K562 (cell line): ENCODE measurements at regions not wholly inside any gene's neighbourhood (a gene's known extent, or its start where the extent isn't known, plus 50 kb on each side); places are given as distances from the start of the nearest gene placed in this dataset.

Experiments
- ATAC-seq: fragments of 200-7000 bp; cut with Tn5 transposase; 3 replicates; pipeline ENCODE4 v1.9.1; 2020; ENCODE audit warnings: moderate library complexity
- BruUV-seq: library from RNA; stranded (reverse); fragments of 400-500 nt; replicated peaks from 2 replicates; lab custom pipeline; 2021; lab: Mats Ljungman, UMichigan
- CTCF ChIA-PET: fragments of 300-600 bp; formaldehyde crosslinking; extraction: SDS; loops from one replicate; lab custom pipeline; 2021; ENCODE audit warnings: low intra/inter-chr PET ratio; lab: Yijun Ruan, JAX
- POLR2A ChIA-PET: fragments of 300-600, 350-650 bp; sonication (Branson Sonifier 250); formaldehyde crosslinking; extraction: SDS; loops from one replicate; lab custom pipeline; 2021; ENCODE audit warnings: antibody characterized with exemption, inconsistent platforms; lab: Yijun Ruan, JAX
- DNase-seq, 4 experiments: peaks; one replicate each; pipeline versions ENCODE4 v3.0.0 to v3.0.0-alpha.2; 2011 to 2018; ENCODE audit warnings: low spot score in 3 of 4, mixed read lengths in 3 of 4; ENCODE audit errors: extremely low read depth in 1 of 4
- FAIRE-seq: peaks from 2 replicates; lab custom pipeline; 2011; peaks lifted over from hg19 to GRCh38; lab: Jason Lieb, UNC
- H2AFZ ChIP-seq: 2 replicates; pipeline ENCODE4 v1.6.0; 2011; ENCODE audit warnings: low read depth, low read length, control low read depth, inconsistent platforms
- H3K27ac ChIP-seq: fragments of 200-600 bp; 3 replicates; pipeline ENCODE4 v1.8.0; 2011; ENCODE audit warnings: low read depth, mild to moderate bottlenecking, control low read depth, inconsistent platforms, low read length, moderate library complexity, mixed read lengths; ENCODE audit errors: extremely low read depth
- H3K27me3 ChIP-seq, 2 experiments: fragments of 300-600 bp in 1 of 2; 2 replicates in 1 of 2; 3 replicates in 1 of 2; pipeline versions ENCODE4 v1.6.0 to v1.8.0; 2011; ENCODE audit warnings: inconsistent platforms in 2 of 2, low read length in 2 of 2, mild to moderate bottlenecking in 1 of 2, mixed read lengths in 1 of 2, moderate library complexity in 1 of 2; ENCODE audit not compliant: control insufficient read depth in 2 of 2, insufficient read depth in 2 of 2
- H3K36me3 ChIP-seq: fragments of 300-600 bp; 3 replicates; pipeline ENCODE4 v1.8.0; 2011; ENCODE audit warnings: mild to moderate bottlenecking, low read length, inconsistent platforms; ENCODE audit not compliant: control insufficient read depth, insufficient read depth
- H3K4me1 ChIP-seq, 2 experiments: fragments of 200-600 bp in 1 of 2; replicated peaks in 1 of 2; 2 replicates in 1 of 2; 3 replicates in 1 of 2; pipeline versions ENCODE4 v1.5.1 to v1.8.0; 2011; ENCODE audit warnings: inconsistent platforms in 2 of 2, low read length in 2 of 2, mild to moderate bottlenecking in 1 of 2, mixed read lengths in 1 of 2, moderate library complexity in 1 of 2; ENCODE audit not compliant: control insufficient read depth in 2 of 2, insufficient read depth in 2 of 2
- H3K4me2 ChIP-seq: 2 replicates; pipeline ENCODE4 v1.6.1; 2011; ENCODE audit warnings: low read length, control low read depth, inconsistent platforms, mixed read lengths; ENCODE audit not compliant: insufficient read depth
- H3K4me3 ChIP-seq: fragments of 200-600 bp; sonication (generic), shearing (Covaris generic); 2 replicates; pipeline ENCODE4 v1.5.1; 2016; ENCODE audit warnings: control low read depth, inconsistent platforms
- H3K79me2 ChIP-seq: fragments of 200-600 bp; 3 replicates; pipeline ENCODE4 v1.8.0; 2011; ENCODE audit warnings: low read length, inconsistent platforms; ENCODE audit not compliant: control insufficient read depth, insufficient read depth
- H3K9ac ChIP-seq, 2 experiments: 2 replicates each; pipeline versions ENCODE4 v1.6.0 to v1.6.1; 2011; ENCODE audit warnings: low read depth in 2 of 2, low read length in 2 of 2, control low read depth in 1 of 2, inconsistent platforms in 1 of 2, mild to moderate bottlenecking in 1 of 2, mixed read lengths in 1 of 2; ENCODE audit not compliant: insufficient read depth in 1 of 2
- H3K9me1 ChIP-seq: one replicate; pipeline ENCODE4 v1.6.0; 2011; ENCODE audit warnings: inconsistent platforms, mild to moderate bottlenecking, low read length, moderate library complexity; ENCODE audit not compliant: control insufficient read depth, insufficient read depth
- H3K9me3 ChIP-seq: replicated peaks from 2 replicates; pipeline ENCODE4 v1.5.1; 2011; ENCODE audit warnings: low read depth, low read length, inconsistent platforms; ENCODE audit not compliant: control insufficient read depth, insufficient read depth
- H4K20me1 ChIP-seq: replicated peaks from 2 replicates; pipeline ENCODE4 v1.6.1; 2011; ENCODE audit warnings: low read length, inconsistent platforms, mixed read lengths; ENCODE audit not compliant: control insufficient read depth, insufficient read depth
- GABPB2 ChIP-seq: fragments of 250-450 bp; sonication (Bioruptor Pico); conservative IDR thresholded peaks from 2 replicates; pipeline ENCODE4 v1.5.1; 2021; ENCODE audit warnings: mild to moderate bottlenecking
- GATAD2A ChIP-seq: fragments of 450-650 bp; IDR thresholded peaks from 2 replicates; pipeline ENCODE4 v1.6.1; 2017
- OTX1 ChIP-seq: fragments of 450-650 bp; formaldehyde crosslinking; IDR thresholded peaks from 2 replicates; pipeline ENCODE4 v1.4.0; 2022; ENCODE audit warnings: mild to moderate bottlenecking
- RBM15 ChIP-seq: fragments of 200-400 bp; formaldehyde crosslinking; IDR thresholded peaks from 2 replicates; pipeline ENCODE4 v1.6.1; 2018; ENCODE audit warnings: mild to moderate bottlenecking, low read length, moderate library complexity; ENCODE audit not compliant: insufficient read depth
- SMC3 ChIP-seq: conservative IDR thresholded peaks from 2 replicates; pipeline ENCODE4 v1.6.1; 2011; ENCODE audit warnings: low read depth, low read length, improper control_type of control experiment; ENCODE audit not compliant: insufficient read depth
- TFAM ChIP-seq: fragments of 250-450 bp; sonication (Bioruptor Pico); conservative IDR thresholded peaks from 2 replicates; pipeline ENCODE4 v1.5.0; 2021; ENCODE audit warnings: mild to moderate bottlenecking, moderate library complexity
- TRIM24 ChIP-seq, 2 experiments: fragments of 450-650 bp; IDR thresholded peaks; 2 replicates each; pipeline ENCODE4 v1.6.1; 2016
- TSC22D4 ChIP-seq: fragments of 450-650 bp; IDR thresholded peaks from 2 replicates; pipeline ENCODE4 v1.6.1; 2016; ENCODE audit warnings: missing genetic modification characterization, missing biosample characterization, control low read depth
- ZKSCAN1 ChIP-seq: fragments of 150-350 bp; IDR thresholded peaks from 2 replicates; pipeline ENCODE4 v1.6.1; 2016; ENCODE audit warnings: low read depth, low read length
- ZNF253 ChIP-seq: fragments of 250-450 bp; sonication (Bioruptor Pico); conservative IDR thresholded peaks from 2 replicates; pipeline ENCODE4 v1.6.1; 2021; ENCODE audit warnings: mild to moderate bottlenecking
- ZNF282 ChIP-seq: sonication (generic); formaldehyde crosslinking; IDR thresholded peaks from 2 replicates; pipeline ENCODE4 v1.8.1; 2023; ENCODE audit warnings: missing genetic modification reagents
- ZNF354B ChIP-seq: fragments of 250-450 bp; sonication (Bioruptor Pico); IDR thresholded peaks from 2 replicates; pipeline ENCODE4 v1.4.0; 2020
- in situ Hi-C: fragments of 300-500 bp; cut with MboI; formaldehyde crosslinking; loops from 4 replicates; pipeline ENCODE4 v1.15.0; 2018; ENCODE audit warnings: inconsistent platforms, mixed read lengths
- intact Hi-C: fragments of 100-400 bp; cut with micrococcal nuclease; formaldehyde crosslinking; loops from 2 replicates; pipeline ENCODE4 v1.14.2; 2022
- TF ChIP-seq, protein P1 (sequence below): fragments of 450-650 bp; IDR thresholded peaks from 2 replicates; pipeline ENCODE4 v1.6.1; 2018; ENCODE audit not compliant: partially characterized antibody
- TF ChIP-seq, protein P2 (sequence below): fragments of 250-450 bp; sonication (Bioruptor Pico); IDR thresholded peaks from 2 replicates; pipeline ENCODE4 v1.8.0; 2021; ENCODE audit warnings: moderate library complexity, mild to moderate bottlenecking, inconsistent platforms
- TF ChIP-seq, protein P3 (sequence below): sonication (generic); formaldehyde crosslinking; IDR thresholded peaks from 2 replicates; pipeline ENCODE4 v1.8.1; 2023; ENCODE audit warnings: mild to moderate bottlenecking, missing genetic modification reagents
- TF ChIP-seq, protein P4 (sequence below): fragments of 250-450 bp; sonication (Bioruptor Pico); IDR thresholded peaks from 2 replicates; pipeline ENCODE4 v1.5.0; 2020; ENCODE audit warnings: mild to moderate bottlenecking
- TF ChIP-seq, protein P5 (sequence below): fragments of 250-450 bp; sonication (Bioruptor Pico); IDR thresholded peaks from 2 replicates; pipeline ENCODE4 v1.8.0; 2021; ENCODE audit warnings: borderline replicate concordance, mild to moderate bottlenecking, moderate library complexity; ENCODE audit not compliant: poor library complexity, severe bottlenecking

DNA sequence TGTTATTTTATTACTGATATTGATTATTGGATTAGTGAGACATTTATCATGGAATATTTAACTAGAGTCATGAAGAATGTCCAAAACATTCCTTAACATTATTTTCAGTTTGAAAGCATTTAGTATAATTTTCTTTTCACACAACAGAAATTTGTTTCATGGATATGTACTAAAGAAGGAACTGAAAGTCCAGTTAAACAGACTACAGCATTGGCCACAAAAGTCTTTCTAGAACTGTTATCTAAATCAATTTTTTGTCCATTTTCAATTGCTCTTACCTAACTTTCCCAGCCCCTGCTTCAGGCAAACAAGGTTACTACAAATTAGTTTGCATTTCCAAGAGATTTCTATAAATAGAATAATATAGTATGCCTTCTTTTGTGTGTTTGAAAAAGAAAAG lies 1018.0 kb upstream of the PCDH20 start:
- no peaks in the 10 kb centered on the region for H3K27me3 ChIP-seq
- no peak overlapping the region for H2AFZ ChIP-seq
- no peak overlapping the region for H3K9ac ChIP-seq
- intact Hi-C loops, result no loop called here
- no peak overlapping the region for H3K27ac ChIP-seq
- no peaks in the 10 kb centered on the region for H3K36me3 ChIP-seq
- ChIA-PET POLR2A (no interaction called here), CTCF (no interaction called here)
- H4K20me1 ChIP-seq, result no peaks in the 10 kb centered on the region
- in situ Hi-C loops, result no loop called here
- no peak overlapping the region for H3K4me3 ChIP-seq
- BruUV-seq, result no TSS peak
- FAIRE-seq (no peak), ATAC-seq (no peak), DNase-seq (no peak)
- H3K79me2 ChIP-seq, result no peaks in the 10 kb centered on the region
- H3K4me2 ChIP-seq, result no peak overlapping the region
- no peaks in the 10 kb centered on the region for H3K9me3 ChIP-seq
- no peaks in the 10 kb centered on the region for H3K9me1 ChIP-seq
- H3K4me1 ChIP-seq, result no peaks in the 10 kb centered on the region
- TF ChIP-seq ZKSCAN1, result no peak
- no peak for TF ChIP-seq GATAD2A
- TF ChIP-seq SMC3, result no peak
- TF ChIP-seq, protein P1, sequence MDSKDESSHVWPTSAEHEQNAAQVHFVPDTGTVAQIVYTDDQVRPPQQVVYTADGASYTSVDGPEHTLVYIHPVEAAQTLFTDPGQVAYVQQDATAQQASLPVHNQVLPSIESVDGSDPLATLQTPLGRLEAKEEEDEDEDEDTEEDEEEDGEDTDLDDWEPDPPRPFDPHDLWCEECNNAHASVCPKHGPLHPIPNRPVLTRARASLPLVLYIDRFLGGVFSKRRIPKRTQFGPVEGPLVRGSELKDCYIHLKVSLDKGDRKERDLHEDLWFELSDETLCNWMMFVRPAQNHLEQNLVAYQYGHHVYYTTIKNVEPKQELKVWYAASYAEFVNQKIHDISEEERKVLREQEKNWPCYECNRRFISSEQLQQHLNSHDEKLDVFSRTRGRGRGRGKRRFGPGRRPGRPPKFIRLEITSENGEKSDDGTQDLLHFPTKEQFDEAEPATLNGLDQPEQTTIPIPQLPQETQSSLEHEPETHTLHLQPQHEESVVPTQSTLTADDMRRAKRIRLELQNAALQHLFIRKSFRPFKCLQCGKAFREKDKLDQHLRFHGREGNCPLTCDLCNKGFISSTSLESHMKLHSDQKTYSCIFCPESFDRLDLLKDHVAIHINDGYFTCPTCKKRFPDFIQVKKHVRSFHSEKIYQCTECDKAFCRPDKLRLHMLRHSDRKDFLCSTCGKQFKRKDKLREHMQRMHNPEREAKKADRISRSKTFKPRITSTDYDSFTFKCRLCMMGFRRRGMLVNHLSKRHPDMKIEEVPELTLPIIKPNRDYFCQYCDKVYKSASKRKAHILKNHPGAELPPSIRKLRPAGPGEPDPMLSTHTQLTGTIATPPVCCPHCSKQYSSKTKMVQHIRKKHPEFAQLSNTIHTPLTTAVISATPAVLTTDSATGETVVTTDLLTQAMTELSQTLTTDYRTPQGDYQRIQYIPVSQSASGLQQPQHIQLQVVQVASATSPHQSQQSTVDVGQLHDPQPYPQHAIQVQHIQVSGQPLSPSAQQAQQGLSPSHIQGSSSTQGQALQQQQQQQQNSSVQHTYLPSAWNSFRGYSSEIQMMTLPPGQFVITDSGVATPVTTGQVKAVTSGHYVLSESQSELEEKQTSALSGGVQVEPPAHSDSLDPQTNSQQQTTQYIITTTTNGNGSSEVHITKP, result no peak
- TF ChIP-seq TSC22D4 (tag), result no peak
- TF ChIP-seq, protein P2, sequence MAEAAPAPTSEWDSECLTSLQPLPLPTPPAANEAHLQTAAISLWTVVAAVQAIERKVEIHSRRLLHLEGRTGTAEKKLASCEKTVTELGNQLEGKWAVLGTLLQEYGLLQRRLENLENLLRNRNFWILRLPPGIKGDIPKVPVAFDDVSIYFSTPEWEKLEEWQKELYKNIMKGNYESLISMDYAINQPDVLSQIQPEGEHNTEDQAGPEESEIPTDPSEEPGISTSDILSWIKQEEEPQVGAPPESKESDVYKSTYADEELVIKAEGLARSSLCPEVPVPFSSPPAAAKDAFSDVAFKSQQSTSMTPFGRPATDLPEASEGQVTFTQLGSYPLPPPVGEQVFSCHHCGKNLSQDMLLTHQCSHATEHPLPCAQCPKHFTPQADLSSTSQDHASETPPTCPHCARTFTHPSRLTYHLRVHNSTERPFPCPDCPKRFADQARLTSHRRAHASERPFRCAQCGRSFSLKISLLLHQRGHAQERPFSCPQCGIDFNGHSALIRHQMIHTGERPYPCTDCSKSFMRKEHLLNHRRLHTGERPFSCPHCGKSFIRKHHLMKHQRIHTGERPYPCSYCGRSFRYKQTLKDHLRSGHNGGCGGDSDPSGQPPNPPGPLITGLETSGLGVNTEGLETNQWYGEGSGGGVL (CRISPR knock-in tag), result no peak
- no peak for TF ChIP-seq GABPB2 (CRISPR knock-in tag)
- TF ChIP-seq, protein P3, sequence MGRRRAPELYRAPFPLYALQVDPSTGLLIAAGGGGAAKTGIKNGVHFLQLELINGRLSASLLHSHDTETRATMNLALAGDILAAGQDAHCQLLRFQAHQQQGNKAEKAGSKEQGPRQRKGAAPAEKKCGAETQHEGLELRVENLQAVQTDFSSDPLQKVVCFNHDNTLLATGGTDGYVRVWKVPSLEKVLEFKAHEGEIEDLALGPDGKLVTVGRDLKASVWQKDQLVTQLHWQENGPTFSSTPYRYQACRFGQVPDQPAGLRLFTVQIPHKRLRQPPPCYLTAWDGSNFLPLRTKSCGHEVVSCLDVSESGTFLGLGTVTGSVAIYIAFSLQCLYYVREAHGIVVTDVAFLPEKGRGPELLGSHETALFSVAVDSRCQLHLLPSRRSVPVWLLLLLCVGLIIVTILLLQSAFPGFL (CRISPR knock-in tag), result no peak
- no peak for TF ChIP-seq ZNF253 (CRISPR knock-in tag)
- TF ChIP-seq OTX1 (CRISPR knock-in tag), result no peak
- TF ChIP-seq ZNF354B (CRISPR knock-in tag), result no peak
- TF ChIP-seq TFAM, result no peak
- TF ChIP-seq, protein P4, sequence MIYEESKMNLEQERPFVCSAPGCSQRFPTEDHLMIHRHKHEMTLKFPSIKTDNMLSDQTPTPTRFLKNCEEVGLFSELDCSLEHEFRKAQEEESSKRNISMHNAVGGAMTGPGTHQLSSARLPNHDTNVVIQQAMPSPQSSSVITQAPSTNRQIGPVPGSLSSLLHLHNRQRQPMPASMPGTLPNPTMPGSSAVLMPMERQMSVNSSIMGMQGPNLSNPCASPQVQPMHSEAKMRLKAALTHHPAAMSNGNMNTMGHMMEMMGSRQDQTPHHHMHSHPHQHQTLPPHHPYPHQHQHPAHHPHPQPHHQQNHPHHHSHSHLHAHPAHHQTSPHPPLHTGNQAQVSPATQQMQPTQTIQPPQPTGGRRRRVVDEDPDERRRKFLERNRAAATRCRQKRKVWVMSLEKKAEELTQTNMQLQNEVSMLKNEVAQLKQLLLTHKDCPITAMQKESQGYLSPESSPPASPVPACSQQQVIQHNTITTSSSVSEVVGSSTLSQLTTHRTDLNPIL, result no peak
- TF ChIP-seq, protein P5, sequence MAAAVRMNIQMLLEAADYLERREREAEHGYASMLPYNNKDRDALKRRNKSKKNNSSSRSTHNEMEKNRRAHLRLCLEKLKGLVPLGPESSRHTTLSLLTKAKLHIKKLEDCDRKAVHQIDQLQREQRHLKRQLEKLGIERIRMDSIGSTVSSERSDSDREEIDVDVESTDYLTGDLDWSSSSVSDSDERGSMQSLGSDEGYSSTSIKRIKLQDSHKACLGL, result no peak
- TF ChIP-seq RBM15, result no peak
- no peak for TF ChIP-seq ZNF282 (CRISPR knock-in tag)
- TF ChIP-seq TRIM24 (IDR thresholded peaks at IDR 0.05), result no peak
